Choroid plexus epithelial cell (primary cell): ENCODE measurements at regions not wholly inside any gene's neighbourhood (a gene's known extent, or its start where the extent isn't known, plus 50 kb on each side); places are given as distances from the start of the nearest gene placed in this dataset.
"Not testable (repeated sequence)": the region's sequence is repeated elsewhere in the genome, so short reads cannot be mapped to it uniquely, and the experiment has no call there.

ENCODE experiments used
- DNase-seq: peaks from one replicate; pipeline ENCODE4 v3.0.0-alpha.2; 2010; ENCODE audit warnings: low read depth
- H3K4me3 ChIP-seq: 2 replicates; pipeline ENCODE4 v1.5.1; 2011; ENCODE audit warnings: low read depth, mild to moderate bottlenecking, control low read depth, low read length, moderate library complexity
- CTCF ChIP-seq: conservative IDR thresholded peaks from 2 replicates; pipeline ENCODE4 v1.5.1; 2011; ENCODE audit warnings: low read depth, mild to moderate bottlenecking, control low read depth, inconsistent platforms, low read length, moderate library complexity

- no peak for TF ChIP-seq CTCF
- H3K4me3 ChIP-seq = no peak overlapping the region
- no peak for DNase-seq
Measured at GRCh38 chr2:53216805-53217204, 550.8 kb upstream of the CHAC2 start.

- DNase-seq = no peak
- H3K4me3 ChIP-seq = no peak overlapping the region
- TF ChIP-seq CTCF = no peak
Measured at GRCh38 chr2:53212576-53212975, 555.0 kb upstream of the CHAC2 start.

- no peak for DNase-seq
- no peak overlapping the region for H3K4me3 ChIP-seq
- TF ChIP-seq CTCF = no peak
Measured at GRCh38 chr2:53211201-53211774, 556.3 kb upstream of the CHAC2 start.

- TF ChIP-seq CTCF = peak; percentile 26
- peak; percentile 3 for DNase-seq
Measured at GRCh38 chr2:53210538-53210937, 557.1 kb upstream of the CHAC2 start.

GRCh38 chr2:53209679-53210458 lies 557.7 kb upstream of the CHAC2 start:
- DNase-seq = no peak
- no peak for TF ChIP-seq CTCF
- no peak overlapping the region for H3K4me3 ChIP-seq

More at GRCh38 chr2:53210538-53210937, 557.1 kb upstream of the CHAC2 start:
- no peak overlapping the region for H3K4me3 ChIP-seq

GRCh38 chr2:53208815-53209214 lies 558.8 kb upstream of the CHAC2 start:
- no peak overlapping the region for H3K4me3 ChIP-seq
- no peak for TF ChIP-seq CTCF
- no peak for DNase-seq

GRCh38 chr2:53206226-53206625 lies 561.4 kb upstream of the CHAC2 start:
- H3K4me3 ChIP-seq, DNase-seq: not testable (repeated sequence)
